Spleen (tissue), 11 donors: ENCODE measurements at regions not wholly inside any gene's neighbourhood (a gene's known extent, or its start where the extent isn't known, plus 50 kb on each side); places are given as distances from the start of the nearest gene placed in this dataset.

Source experiments
- DNase-seq: peaks from one replicate; pipeline ENCODE4 v3.0.0-alpha.2; 2020
- H3K27ac ChIP-seq, 8 donors: fragments of 200-600 bp; sonication (generic) in 7 of 8; 1 replicate in 4 of 8; 2 replicates in 4 of 8; pipeline versions ENCODE4 v1.5.0 to v1.8.0; 2016 to 2021; ENCODE audit warnings: inconsistent platforms in 4 of 8, mild to moderate bottlenecking in 4 of 8, moderate library complexity in 1 of 8
- H3K27me3 ChIP-seq, 7 donors: fragments of 200-600 bp; sonication (generic) in 6 of 7; replicated peaks in 1 of 7; 1 replicate in 4 of 7; 2 replicates in 3 of 7; pipeline versions ENCODE4 v1.5.0 to v1.8.0; 2016 to 2021; ENCODE audit warnings: inconsistent platforms in 3 of 7, mild to moderate bottlenecking in 1 of 7
- H3K36me3 ChIP-seq, 6 donors: fragments of 200-600 bp; sonication (generic) in 5 of 6; 1 replicate in 4 of 6; 2 replicates in 2 of 6; pipeline versions ENCODE4 v1.5.0 to v1.8.0; 2016 to 2021; ENCODE audit warnings: inconsistent platforms in 2 of 6
- H3K4me1 ChIP-seq, 6 donors: fragments of 200-600 bp; sonication (generic) in 5 of 6; 1 replicate in 3 of 6; 2 replicates in 3 of 6; pipeline versions ENCODE4 v1.5.0 to v1.8.0; 2016 to 2021; ENCODE audit warnings: inconsistent platforms in 3 of 6
- H3K4me3 ChIP-seq, 8 donors: fragments of 200-600 bp; sonication (generic) in 7 of 8; 1 replicate in 4 of 8; 2 replicates in 4 of 8; pipeline versions ENCODE4 v1.5.0 to v1.8.0; 2016 to 2021; ENCODE audit warnings: inconsistent platforms in 4 of 8, mild to moderate bottlenecking in 4 of 8, moderate library complexity in 2 of 8
- H3K9me3 ChIP-seq, 8 donors: fragments of 200-600 bp; sonication (generic) in 7 of 8; 1 replicate in 4 of 8; 2 replicates in 4 of 8; pipeline versions ENCODE4 v1.5.0 to v1.8.0; 2016 to 2021; ENCODE audit warnings: inconsistent platforms in 4 of 8
- CTCF ChIP-seq, 11 experiments: fragments of 200-600 bp in 7 of 11; fragments of 450-650 bp in 4 of 11; sonication (generic) in 4 of 11; IDR thresholded peaks in 8 of 11; conservative IDR thresholded peaks in 3 of 11; 1 replicate in 7 of 11; 2 replicates in 4 of 11; pipeline versions ENCODE4 v1.4.0 to v1.8.0; 2016 to 2021; ENCODE audit warnings: antibody characterized with exemption in 11 of 11, inconsistent platforms in 4 of 11, mild to moderate bottlenecking in 1 of 11
- POLR2A ChIP-seq, 3 donors: fragments of 450-650 bp; IDR thresholded peaks; one replicate each; pipeline ENCODE4 v1.5.1; 2017; ENCODE audit warnings: antibody characterized with exemption in 3 of 3, mild to moderate bottlenecking in 1 of 3
- POLR2AphosphoS5 ChIP-seq, 3 donors: sonication (generic); formaldehyde crosslinking; IDR thresholded peaks; one replicate each; pipeline ENCODE4 v1.5.1; 2017; ENCODE audit warnings: antibody characterized with exemption in 3 of 3
- WGBS, 5 donors: extraction: QIAGEN DNeasy Blood & Tissue Kit in 3 of 5; methylation state at CpG; one replicate each; pipeline versions ENCODE4 v1.1.5 to v1.1.7; 2013 to 2018; 5-methylcytosine and 5-hydroxymethylcytosine counted together
- intact Hi-C: fragments of 100-400 bp; cut with DNase I; formaldehyde crosslinking; loops from one replicate; pipeline ENCODE4 v1.15.0; 2023; ENCODE audit warnings: low total_unique reads
- donor health status: healthy with polysubstance abuse.
- donor health status: DM: no; HTN: no; CAD: no; lungs with moderate emphysema.
- donor health status: DM: no; HTN: no; CAD: no.
- donor health status: Bipolar disorder and iron deficiency.
- donor health status: healthy.
- donor health status: DM: no; HTN: no; CAD: no.
- donor health status: DM: yes; HTN: yes; CAD: no.

GRCh38 chr5:120239086-120239485, 225.0 kb upstream of the PRR16 start:
- 90 to 97% (median 91%) methylated on average over 1 of the region's 1 CpG for WGBS, 5 donors
- H3K4me3 ChIP-seq, result no peak overlapping the region
- H3K9me3 ChIP-seq, result peaks cover 0 to 4% (median 0%) of the 10 kb centered on the region in 8 donors
- peaks cover 0 to 2% (median 0%) of the 10 kb centered on the region in 6 donors for H3K4me1 ChIP-seq
- TF ChIP-seq POLR2A (IDR thresholded peaks at IDR 0.05) (no peak), CTCF (IDR thresholded peaks at IDR 0.05 in 8 of 11, conservative IDR thresholded peaks at IDR 0.05 in 3 of 11) (no peak), POLR2AphosphoS5 (IDR thresholded peaks at IDR 0.05) (no peak)
- intact Hi-C loops, result no loop called here
- DNase-seq, result no peak
- no peaks in the 10 kb centered on the region for H3K36me3 ChIP-seq
- H3K27me3 ChIP-seq, result no peaks in the 10 kb centered on the region
- H3K27ac ChIP-seq, result no peak overlapping the region

DNA sequence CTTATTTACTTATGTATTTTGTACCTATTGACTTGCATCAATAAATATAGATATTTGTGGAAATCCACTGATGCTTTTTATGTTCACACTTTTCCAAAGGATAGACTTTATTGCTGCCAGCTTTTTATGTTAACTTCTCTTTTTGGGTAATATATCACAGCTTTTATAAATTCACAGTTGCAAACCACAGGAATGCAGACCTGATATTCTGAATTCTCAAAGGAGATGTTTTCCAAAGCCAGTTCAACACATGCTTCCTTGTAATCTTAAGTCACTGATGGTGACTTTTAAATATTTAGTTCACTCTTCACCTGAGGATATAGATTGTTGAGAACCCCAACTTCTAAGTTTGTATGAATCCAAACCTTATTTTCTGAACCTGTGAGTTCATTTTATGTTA, 223.4 kb upstream of the PRR16 start:
- no peaks in the 10 kb centered on the region for H3K9me3 ChIP-seq
- TF ChIP-seq POLR2AphosphoS5 (IDR thresholded peaks at IDR 0.05) (no peak), CTCF (IDR thresholded peaks at IDR 0.05 in 8 of 11, conservative IDR thresholded peaks at IDR 0.05 in 3 of 11) (no peak), POLR2A (IDR thresholded peaks at IDR 0.05) (no peak)
- H3K4me1 ChIP-seq, result peaks cover 0 to 2% (median 0%) of the 10 kb centered on the region in 6 donors
- H3K27me3 ChIP-seq, result no peaks in the 10 kb centered on the region
- no peak overlapping the region for H3K4me3 ChIP-seq
- intact Hi-C loops, result no loop called here
- H3K36me3 ChIP-seq, result no peaks in the 10 kb centered on the region
- H3K27ac ChIP-seq, result no peak overlapping the region
- DNase-seq, result no peak

DNA sequence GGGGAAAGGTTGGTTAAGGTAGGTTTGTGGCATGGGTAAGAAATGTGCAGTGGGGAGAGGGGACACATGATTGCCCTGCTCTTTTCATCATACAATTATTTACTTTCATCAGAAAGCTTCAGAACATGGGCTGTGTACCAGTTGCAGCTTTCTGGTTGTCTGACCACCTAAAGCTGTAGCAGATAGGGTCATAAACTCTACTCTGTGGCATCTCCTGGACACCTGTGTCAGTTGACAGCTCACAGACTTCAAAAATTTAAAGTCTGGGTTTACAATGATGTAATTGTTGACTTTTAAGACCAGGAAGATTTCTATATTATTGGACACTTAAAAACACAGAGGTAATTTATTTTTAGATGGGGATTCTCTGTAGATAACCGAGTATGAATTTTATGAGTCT, 222.7 kb upstream of the PRR16 start:
- Histone ChIP-seq H3K36me3 (no peaks in the 10 kb centered on the region), H3K27me3 (no peaks in the 10 kb centered on the region), H3K4me1 (peaks cover 0 to 2% (median 0%) of the 10 kb centered on the region in 6 donors), H3K4me3 (no peak overlapping the region), H3K27ac (no peak overlapping the region), H3K9me3 (no peaks in the 10 kb centered on the region)
- TF ChIP-seq POLR2AphosphoS5 (IDR thresholded peaks at IDR 0.05), result no peak
- TF ChIP-seq CTCF (IDR thresholded peaks at IDR 0.05 in 8 of 11, conservative IDR thresholded peaks at IDR 0.05 in 3 of 11), result no peak
- no peak for TF ChIP-seq POLR2A (IDR thresholded peaks at IDR 0.05)
- 49 to 73% (median 54%) methylated on average over 1 of the region's 1 CpG for WGBS, 5 donors
- intact Hi-C loops, result no loop called here
- no peak for DNase-seq

DNA sequence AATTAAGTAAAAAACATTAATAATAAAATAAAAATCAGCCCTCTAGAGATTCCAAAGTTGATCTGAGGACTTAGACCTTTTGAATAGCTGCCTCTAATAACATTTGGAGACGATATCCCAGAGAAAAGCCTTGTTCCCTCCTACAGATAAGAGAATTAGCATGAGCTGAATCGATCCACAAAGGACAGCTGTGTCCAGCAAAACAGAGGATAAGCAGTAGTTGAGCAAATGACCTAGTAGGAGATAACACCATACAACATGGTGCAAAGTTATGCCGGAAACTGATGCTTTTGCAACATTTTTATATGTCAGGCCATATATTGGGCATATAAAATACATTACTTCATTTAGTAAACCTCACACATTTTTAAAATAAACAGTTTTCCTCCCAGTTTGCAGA, 212.2 kb upstream of the PRR16 start:
- DNase-seq, result no peak
- 57 to 92% (median 83%) methylated on average over 3 of the region's 3 CpGs for WGBS, 5 donors
- Histone ChIP-seq H3K27me3 (no peaks in the 10 kb centered on the region), H3K9me3 (no peaks in the 10 kb centered on the region), H3K27ac (no peak overlapping the region), H3K36me3 (no peaks in the 10 kb centered on the region), H3K4me1 (no peaks in the 10 kb centered on the region), H3K4me3 (no peak overlapping the region)
- intact Hi-C loops, result no loop called here
- TF ChIP-seq CTCF (IDR thresholded peaks at IDR 0.05 in 8 of 11, conservative IDR thresholded peaks at IDR 0.05 in 3 of 11), result no peak
